Nephron progenitor cell (in vitro differentiated cells): ENCODE measurements at regions not wholly inside any gene's neighbourhood (a gene's known extent, or its start where the extent isn't known, plus 50 kb on each side); places are given as distances from the start of the nearest gene placed in this dataset.

Experiments used
- DNase-seq: peaks from one replicate; pipeline ENCODE4 v3.0.0; 2021
- H3K27ac Mint-ChIP-seq: 2 replicates; pipeline ENCODE4 v1.8.0; 2021; ENCODE audit warnings: mild to moderate bottlenecking, moderate library complexity, mixed read lengths
- H3K27me3 Mint-ChIP-seq: 2 replicates; pipeline ENCODE4 v1.8.0; 2021; ENCODE audit warnings: mild to moderate bottlenecking, low read depth, mixed read lengths; ENCODE audit not compliant: poor library complexity
- H3K36me3 Mint-ChIP-seq: 2 replicates; pipeline ENCODE4 v1.8.0; 2021; ENCODE audit warnings: low read depth, mixed read lengths
- H3K4me1 Mint-ChIP-seq: 2 replicates; pipeline ENCODE4 v1.8.0; 2021; ENCODE audit warnings: mixed read lengths
- H3K4me3 Mint-ChIP-seq: 2 replicates; pipeline ENCODE4 v1.8.0; 2021; ENCODE audit warnings: mild to moderate bottlenecking, moderate library complexity, mixed read lengths
- H3K9me3 Mint-ChIP-seq: 2 replicates; pipeline ENCODE4 v1.8.0; 2021; ENCODE audit warnings: mild to moderate bottlenecking, moderate library complexity, mixed read lengths
- CTCF ChIP-seq: fragments of 200-600 bp; sonication (generic); IDR thresholded peaks from 2 replicates; pipeline ENCODE4 v1.5.0; 2021; ENCODE audit warnings: antibody characterized with exemption

- TF ChIP-seq CTCF, result no peak
- H3K27ac Mint-ChIP-seq, result no peak overlapping the region
- H3K9me3 Mint-ChIP-seq, result peaks cover 3% of the 10 kb centered on the region
- no peaks in the 10 kb centered on the region for H3K27me3 Mint-ChIP-seq
- DNase-seq, result no peak
- H3K4me1 Mint-ChIP-seq, result no peaks in the 10 kb centered on the region
- no peaks in the 10 kb centered on the region for H3K36me3 Mint-ChIP-seq
- H3K4me3 Mint-ChIP-seq, result no peak overlapping the region
These were observed 693.2 kb upstream of the GJE1 start for GRCh38 chr6:141439513-141439912.

GRCh38 chr6:141437685-141438084 lies 695.0 kb upstream of the GJE1 start:
- Mint-ChIP-seq H3K36me3 (no peaks in the 10 kb centered on the region), H3K9me3 (peaks cover 3% of the 10 kb centered on the region), H3K27ac (no peak overlapping the region), H3K27me3 (no peaks in the 10 kb centered on the region), H3K4me3 (no peak overlapping the region), H3K4me1 (no peaks in the 10 kb centered on the region)
- TF ChIP-seq CTCF, result no peak
- DNase-seq, result no peak

- DNase-seq, result no peak
- H3K4me1 Mint-ChIP-seq, result no peaks in the 10 kb centered on the region
- peaks cover 3% of the 10 kb centered on the region for H3K9me3 Mint-ChIP-seq
- H3K4me3 Mint-ChIP-seq, result no peak overlapping the region
- no peaks in the 10 kb centered on the region for H3K36me3 Mint-ChIP-seq
- no peaks in the 10 kb centered on the region for H3K27me3 Mint-ChIP-seq
- no peak overlapping the region for H3K27ac Mint-ChIP-seq
- no peak for TF ChIP-seq CTCF
These were observed 695.7 kb upstream of the GJE1 start for GRCh38 chr6:141437011-141437410.

GRCh38 chr6:141426400-141426980 lies 706.2 kb upstream of the GJE1 start:
- Mint-ChIP-seq H3K27me3 (no peaks in the 10 kb centered on the region), H3K9me3 (peaks cover 17% of the 10 kb centered on the region), H3K27ac (no peak overlapping the region), H3K4me1 (no peaks in the 10 kb centered on the region), H3K36me3 (peaks cover 10% of the 10 kb centered on the region), H3K4me3 (no peak overlapping the region)
- no peak for DNase-seq
- TF ChIP-seq CTCF, result no peak

- DNase-seq, result no peak
- no peaks in the 10 kb centered on the region for H3K4me1 Mint-ChIP-seq
- H3K4me3 Mint-ChIP-seq, result no peak overlapping the region
- no peak for TF ChIP-seq CTCF
- H3K9me3 Mint-ChIP-seq, result peaks cover 11% of the 10 kb centered on the region
- no peak overlapping the region for H3K27ac Mint-ChIP-seq
- peaks cover 10% of the 10 kb centered on the region for H3K36me3 Mint-ChIP-seq
- H3K27me3 Mint-ChIP-seq, result no peaks in the 10 kb centered on the region
These were observed 711.3 kb upstream of the GJE1 start for GRCh38 chr6:141421378-141421777.

- no peak for TF ChIP-seq CTCF
- no peak for DNase-seq
- H3K4me3 Mint-ChIP-seq, result no peak overlapping the region
- no peaks in the 10 kb centered on the region for H3K9me3 Mint-ChIP-seq
- H3K36me3 Mint-ChIP-seq, result no peaks in the 10 kb centered on the region
- no peak overlapping the region for H3K27ac Mint-ChIP-seq
- no peaks in the 10 kb centered on the region for H3K27me3 Mint-ChIP-seq
- no peaks in the 10 kb centered on the region for H3K4me1 Mint-ChIP-seq
These were observed 714.6 kb upstream of the GJE1 start for GRCh38 chr6:141418076-141418475.
